ENCODE measurements at regions not wholly inside any gene's neighbourhood (a gene's known extent, or its start where the extent isn't known, plus 50 kb on each side); places are given as distances from the start of the nearest gene placed in this dataset.

DNA sequence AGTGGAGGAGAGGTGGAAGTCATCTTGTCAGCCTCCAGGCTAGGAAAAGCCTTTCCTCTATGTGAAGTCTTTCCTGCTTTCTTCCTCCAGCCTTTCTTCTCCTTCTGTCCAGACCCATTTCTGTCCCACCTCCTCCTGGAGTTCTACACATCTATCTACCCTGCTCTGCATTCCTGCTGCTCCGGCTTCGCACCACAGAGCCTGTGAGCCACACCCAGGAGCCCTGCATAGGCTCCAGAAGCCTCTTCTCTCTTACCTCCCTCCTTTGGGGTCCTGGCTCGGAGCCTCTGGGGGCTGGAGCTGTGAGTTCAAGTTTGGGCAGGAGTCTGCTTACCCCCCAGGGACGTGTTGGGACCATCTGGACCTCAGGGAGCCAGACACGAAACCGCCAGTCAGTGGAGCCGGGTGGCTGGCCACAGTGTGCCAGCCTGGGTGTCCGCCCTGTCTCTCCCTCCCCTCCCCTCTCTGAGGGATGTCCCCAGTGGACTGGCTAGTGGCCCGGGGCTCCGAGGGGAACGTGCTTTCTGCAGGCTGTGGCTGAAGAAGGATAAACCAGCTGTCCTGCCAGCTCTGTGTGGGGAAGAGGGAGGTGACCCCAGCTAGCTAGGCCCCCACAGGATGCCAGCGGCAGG, 99.2 kb downstream of the VEGFA start:
- no peak for DNase-seq (ENCODE audit: low read depth)

DNA sequence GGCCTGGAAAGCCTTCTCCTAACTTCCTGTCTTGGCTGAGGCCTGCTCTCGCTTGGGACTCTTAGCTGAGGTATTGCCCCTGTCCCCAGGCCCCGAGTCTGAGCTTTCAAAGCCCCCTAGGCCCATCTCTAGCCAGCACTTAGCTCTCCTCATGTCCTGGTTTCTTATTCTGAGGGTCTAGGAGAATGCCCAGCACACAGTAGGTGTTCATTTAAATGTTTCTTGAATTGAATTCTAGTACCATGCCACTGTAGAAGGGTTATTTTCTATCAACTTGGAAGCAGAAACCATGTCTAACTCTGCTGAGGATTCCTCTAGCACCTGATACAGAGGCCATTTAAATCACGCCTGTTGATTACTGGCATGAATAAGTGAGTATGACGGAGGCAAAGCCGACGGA, 98.5 kb downstream of the VEGFA start:
- no peak for DNase-seq (ENCODE audit: low read depth)

DNA sequence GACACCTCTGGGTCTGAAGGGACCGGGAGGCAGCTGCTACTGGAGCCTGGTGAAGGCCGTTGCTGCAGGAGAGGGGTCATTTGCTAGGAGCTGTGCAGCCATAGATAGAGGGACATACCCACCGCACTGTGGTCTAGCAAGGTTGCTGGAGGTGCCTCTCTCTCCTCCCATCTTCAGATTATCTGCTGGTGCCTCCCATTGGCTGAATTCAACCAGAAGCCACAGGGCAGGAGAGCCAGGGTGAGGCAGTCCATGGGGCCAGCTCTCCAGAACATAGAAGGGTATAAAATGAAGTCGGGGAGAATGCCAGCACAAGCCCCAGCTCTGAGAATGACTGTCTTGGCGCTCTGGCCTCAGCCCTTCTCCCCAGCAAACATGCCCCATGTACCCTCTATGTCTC, 98.0 kb downstream of the VEGFA start:
- DNase-seq (ENCODE audit: low read depth), result no peak

DNA sequence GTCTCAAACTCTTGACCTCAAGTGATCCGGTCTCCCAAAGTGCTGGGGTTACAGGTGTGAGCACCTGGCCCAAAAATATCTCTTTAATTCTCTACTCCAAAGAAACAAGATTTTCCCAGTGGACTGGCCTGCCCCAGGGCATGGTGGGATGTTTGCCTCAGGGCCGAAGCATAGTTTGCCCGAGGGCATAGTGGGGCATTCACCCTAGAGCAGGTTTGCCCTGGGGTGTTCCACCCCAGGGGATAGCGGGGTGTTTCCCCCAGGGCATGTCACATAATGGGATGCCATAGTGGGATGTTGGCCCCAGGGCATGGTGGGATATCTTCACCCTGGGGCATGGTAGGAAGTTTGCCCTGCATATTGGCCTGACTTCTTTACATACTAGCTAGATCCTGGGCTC, 97.2 kb downstream of the VEGFA start:
- no peak for DNase-seq (ENCODE audit: low read depth)

DNA sequence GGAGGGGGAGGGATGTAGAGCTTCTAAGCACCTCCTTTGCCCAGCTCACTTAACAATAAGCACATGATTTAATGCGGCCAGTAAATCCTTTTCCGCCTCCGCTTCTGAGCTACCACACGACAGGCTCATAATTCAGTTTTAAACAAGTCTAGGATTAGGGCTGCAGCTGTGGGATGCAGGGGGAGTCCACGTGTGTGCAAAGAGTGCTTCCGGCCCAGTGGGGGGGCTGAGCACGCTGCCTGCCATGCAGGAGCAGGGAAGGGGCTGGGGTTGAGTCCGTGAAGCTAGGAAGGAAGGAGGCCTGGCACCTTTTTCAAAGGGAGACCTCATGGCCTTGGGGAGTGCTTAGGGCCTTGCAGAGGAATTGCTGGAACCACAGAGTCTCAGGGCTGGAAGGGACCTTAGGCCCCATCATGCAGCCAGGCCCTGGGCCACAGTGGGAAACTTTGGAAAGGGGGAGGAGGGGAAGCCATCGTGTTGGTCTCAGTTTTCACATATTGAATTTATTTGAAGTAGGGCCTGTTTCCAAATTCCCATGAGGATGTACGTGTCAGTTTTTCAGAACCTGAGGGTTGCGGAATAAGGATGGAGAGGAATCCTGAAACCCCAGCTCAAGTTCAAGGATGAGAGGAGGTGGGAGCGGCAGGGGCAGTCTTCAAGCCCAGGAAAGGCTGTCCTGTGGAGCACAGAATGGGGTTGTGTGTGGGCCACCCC, 96.1 kb downstream of the VEGFA start:
- no peak for DNase-seq (ENCODE audit: low read depth)

DNA sequence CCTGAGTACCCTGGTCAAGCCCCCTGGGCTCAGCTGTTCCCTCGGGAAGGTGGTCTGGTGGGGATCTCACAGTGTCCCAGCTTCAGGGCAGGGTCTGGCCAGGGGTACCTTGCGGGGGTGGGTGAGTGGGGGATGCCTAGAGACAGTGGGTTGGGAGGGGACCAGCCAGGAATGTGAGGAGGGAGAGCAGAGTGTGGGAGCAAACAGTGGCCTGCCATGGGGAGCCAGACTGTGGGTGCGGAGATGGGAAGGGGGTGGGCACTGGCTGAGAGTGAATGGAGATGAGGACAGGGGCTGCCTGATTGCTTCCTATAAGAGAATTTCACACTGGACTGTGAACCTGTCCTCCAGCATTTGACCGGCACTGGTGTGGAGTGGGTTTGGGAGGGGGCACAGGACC, 95.1 kb downstream of the VEGFA start:
- no peak for DNase-seq (ENCODE audit: low read depth)

DNA sequence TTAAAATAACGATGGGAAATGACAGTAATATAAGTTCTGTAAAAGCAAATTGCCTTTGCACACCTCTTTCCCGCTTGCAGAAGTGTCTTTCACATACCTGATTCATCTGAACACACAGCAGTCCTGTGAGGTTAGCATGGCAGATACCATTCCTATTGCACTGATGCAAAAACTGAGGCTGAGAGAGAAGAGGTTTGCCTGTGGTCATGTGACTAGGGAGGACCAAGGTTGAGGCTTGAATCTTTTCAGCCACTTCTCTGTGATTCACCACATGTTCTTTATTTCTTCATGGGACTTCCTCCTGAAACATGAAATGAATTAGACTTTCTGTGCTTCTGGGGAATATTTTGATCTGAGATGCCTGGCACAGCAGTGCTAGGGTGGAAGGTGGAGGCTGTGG, 92.9 kb downstream of the VEGFA start:
- DNase-seq (ENCODE audit: low read depth), result no peak

DNA sequence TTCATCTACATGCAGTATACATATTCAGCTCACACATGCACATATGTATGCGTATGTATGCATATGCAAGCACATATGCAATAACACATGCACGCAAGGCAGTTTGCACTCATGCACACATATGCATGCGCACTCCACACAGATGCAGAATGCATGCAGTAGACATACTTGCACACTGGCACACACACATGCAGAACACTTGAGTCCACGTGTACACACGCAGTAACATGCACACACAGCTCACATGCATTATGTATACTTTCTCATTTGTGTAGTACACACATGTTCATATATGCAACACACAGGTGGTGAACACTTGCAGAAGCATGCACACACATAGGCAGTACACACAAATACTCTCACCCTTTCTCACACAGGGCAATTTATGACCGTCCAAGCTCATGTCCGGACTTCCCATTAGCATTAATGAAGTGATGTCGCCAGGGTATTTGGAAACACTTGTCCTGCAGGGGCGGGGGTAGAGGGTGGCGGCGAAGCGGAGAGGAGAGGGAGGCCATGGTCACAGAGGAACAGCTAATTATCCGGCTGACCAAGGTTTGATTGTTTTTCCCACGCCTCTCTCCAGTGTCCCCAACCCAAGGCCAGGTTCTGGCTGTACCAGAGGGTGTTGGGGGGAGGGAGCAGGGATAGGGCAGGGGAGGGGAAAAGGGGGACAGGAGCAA, 91.3 kb downstream of the VEGFA start:
- DNase-seq (ENCODE audit: low read depth), result no peak

DNA sequence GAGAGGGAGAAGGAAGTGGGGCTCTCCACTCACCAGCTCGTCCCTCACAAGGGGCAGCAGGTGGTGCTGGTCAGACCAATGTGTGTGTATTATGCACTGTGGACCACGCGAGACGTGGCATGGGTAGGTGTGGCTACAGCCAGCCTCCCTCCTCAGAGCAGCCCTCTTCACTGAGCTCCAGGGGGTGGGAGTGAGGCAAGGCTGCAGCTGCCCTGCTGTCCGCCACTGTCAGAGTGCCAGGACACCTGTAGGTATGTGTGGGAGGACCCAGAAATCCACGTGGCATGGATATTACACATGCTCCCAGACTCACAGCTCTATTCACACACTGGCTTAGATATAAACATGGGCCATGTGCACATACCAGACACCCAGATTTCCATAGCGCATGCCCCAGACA, 90.3 kb downstream of the VEGFA start:
- no peak for DNase-seq (ENCODE audit: low read depth)

DNA sequence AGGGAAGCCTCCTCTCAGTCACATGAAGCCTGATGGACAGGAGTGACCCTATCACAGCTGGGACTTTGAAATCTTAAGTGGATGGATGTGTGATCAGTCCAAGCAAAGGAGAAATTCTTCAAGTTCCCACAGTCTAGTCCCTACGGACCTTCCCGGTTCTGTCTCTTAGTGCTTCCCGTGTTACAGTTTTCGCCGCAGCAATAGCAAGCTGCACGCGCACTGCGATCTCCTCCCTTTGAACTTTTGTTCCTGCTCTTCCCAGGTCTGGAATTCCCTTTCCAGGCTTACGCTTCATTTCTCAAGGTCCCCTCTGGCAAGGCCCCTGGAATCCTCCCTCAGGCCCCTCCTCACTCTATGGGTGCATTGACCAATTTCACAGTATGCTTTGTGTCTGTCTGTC, 89.2 kb downstream of the VEGFA start:
- no peak for DNase-seq (ENCODE audit: low read depth)

DNA sequence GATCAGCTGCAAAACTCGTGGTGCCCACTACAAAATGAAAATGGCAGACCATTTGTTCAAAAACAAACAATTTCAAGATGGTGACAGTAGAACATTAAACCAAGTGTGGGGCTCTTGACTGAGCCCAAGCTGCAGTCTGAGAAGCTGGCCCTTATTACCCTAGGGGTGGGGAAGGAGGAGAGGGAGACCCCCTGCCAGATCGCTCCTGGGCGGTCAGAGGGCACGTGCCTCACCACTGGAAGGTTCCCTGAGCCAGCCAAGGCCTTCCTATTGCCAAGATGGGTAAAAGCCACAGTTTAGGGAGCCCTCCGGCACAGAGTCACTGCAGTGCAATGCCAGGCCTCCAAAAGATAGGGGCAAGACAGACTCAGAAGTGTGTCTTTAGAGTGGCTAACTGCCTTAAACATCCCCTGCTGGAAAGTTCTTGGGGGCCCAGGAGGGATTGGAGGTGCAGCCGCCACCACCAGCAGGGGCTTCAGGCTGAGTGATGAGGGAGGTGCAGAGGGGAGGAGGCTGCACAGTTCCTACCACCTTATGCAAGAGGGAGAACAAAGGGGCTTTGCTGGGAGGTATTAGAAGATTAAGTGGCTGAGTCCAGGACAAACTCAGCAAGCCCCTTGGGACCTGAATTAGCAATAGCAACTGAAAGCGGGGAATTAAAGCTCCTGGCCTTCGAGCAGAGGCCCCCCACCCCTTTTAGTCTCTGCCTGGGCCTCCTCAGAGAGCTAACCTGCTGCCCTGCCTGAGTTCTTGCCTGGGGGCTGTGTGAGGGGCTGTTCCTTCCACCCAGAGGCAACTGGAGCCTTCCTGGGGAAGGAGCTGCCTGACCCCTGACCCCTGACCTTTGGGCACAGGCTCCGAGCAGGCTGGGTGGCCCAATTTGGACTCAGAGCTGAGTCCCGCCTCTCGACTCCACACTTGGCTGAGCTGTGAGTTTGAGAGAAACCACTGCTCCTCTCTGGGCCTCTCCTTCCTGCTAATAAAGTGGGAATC, 88.4 kb downstream of the VEGFA start:
- no peak for DNase-seq (ENCODE audit: low read depth)

DNA sequence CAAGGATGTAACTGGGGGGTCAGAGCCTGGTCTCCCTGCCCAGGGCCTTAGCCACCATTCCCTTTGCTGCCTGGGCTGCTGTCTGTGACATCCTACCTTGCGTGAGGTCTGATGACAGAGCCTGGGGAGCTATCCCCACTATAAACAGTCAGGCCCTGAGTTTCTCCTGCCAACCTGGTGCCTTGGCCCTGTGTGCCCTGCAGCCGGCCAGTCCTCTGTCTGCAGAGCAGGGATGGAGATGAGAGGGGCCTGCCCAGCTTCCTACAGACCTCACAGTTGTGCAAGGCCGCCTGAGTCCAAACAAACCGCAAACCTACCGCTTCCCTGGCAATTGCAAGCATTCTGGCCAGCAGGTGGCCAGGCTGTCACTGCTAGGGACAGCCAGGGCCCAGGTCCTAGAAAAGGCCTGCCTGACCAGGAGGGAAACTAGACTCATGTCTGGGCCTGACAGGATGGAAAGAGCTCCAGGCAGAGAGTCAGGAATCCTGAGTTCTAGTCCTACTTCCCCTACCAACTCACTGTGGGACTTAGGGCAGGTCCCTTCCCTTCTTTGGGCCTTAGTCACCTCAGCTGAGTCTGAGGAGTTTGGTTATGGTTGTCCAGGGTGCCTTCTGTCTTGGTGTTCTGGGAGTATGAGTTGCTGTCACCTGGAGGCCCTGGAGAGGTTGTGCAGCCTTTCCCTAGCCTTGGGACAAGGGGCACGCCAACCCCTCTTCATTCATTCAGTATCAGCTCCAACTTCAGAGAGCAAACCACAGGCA, 86.2 kb downstream of the VEGFA start:
- DNase-seq (ENCODE audit: low read depth), result no peak

DNA sequence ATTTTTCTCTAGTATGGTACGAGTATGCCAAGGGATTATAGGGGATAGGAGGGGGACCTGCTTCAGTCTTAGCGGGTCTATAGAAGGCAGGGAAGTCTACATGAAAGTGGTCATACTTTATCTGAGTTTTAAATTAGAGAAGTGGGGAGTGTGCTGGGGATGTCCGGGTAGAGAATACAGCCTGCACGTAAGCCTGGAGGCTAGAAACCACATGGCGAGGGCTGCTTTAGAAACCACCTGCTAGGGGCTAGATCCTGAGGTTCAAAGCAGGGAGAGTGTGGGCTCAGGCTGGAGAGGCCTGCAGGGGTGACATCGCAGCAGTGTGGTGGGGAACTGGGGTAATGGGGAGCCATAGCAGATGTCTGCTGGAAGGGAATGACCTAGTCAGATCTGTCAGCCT, 85.2 kb downstream of the VEGFA start:
- DNase-seq (ENCODE audit: low read depth), result no peak

DNA sequence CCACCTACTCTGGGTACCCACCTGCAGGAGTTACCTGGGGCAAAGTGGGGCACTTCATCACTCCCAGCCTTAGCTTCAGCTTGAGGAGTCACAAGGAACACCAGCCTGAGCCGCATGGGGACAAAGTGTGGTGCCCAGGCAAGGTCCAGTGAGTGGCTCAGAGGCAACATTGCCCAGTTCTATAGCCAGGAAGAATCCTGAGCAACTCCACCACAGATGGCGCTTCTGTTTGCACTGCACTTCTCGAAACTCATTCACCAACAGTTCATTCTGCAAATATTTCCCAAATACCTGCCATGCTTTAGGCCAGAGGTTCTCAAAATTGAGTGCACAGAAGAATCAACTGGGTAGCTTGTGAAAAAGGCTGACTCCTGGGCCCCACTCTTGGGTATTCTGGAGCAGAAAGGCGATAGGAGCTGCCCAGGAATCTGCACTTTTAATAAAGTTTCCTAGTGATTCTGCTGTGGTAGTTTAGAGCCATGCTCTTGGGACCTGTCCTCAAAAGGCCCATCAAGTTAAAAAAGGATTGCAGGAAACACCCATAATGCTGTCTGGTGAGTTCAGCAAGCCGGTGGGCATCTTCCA, 83.1 kb downstream of the VEGFA start:
- no peak for DNase-seq (ENCODE audit: low read depth)

DNA sequence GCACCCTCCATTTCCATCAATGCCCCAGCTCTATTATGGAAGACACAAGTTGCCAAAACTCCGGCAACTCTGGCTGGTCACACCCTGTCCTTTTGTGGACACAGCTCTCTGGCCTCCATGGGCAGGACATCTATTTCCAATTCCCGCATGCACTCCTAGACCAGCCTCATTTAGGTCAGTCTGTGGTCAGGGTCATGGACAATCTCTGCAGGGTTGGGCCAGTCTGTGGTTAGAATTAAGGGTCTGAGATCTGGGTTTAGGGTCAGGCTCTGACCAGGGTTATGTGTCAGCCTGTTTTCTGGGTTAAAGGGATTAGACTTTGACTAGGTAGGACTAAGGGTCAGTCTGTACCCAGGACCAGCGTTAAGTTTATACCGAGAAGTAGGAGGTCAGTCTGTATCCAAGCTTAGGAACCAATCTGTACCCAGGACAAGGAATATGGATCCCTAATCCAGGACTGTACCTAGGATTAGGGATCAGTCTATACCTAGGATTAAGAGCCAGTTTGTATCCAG, 82.4 kb downstream of the VEGFA start:
- DNase-seq (ENCODE audit: low read depth), result no peak

DNA sequence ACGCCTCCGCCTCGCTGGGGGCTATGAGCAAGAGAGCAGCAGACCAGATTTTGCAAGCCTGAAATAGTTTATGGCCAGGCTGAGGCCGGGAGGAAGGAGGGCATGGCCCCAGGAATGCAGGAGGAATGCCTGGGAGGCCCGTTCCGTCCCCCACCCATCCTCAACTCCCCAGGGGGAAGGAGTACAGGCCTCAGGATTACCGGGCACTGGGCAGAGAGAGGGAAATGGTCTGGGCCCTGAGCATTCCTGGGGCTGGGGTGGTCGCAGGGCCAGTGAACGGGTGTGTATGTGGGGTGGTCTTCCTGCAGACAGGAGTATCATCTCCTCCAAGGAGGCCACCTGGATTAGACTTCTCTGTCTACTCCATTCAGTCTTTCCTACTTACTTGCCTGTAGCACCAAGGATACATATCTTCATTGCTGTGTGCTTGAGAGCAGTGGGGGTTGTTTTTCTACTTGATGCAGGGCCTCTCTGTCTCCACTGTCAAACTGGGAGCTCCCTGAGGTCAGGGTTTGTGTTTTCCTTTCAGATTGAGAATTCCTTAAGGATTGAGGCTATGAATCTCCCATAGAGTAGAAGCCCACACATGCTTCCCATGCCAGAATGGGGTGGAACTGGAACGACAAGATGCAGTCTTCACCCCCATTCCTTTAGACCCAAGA, 81.3 kb downstream of the VEGFA start:
- DNase-seq (ENCODE audit: low read depth), result peak; percentile 81

DNA sequence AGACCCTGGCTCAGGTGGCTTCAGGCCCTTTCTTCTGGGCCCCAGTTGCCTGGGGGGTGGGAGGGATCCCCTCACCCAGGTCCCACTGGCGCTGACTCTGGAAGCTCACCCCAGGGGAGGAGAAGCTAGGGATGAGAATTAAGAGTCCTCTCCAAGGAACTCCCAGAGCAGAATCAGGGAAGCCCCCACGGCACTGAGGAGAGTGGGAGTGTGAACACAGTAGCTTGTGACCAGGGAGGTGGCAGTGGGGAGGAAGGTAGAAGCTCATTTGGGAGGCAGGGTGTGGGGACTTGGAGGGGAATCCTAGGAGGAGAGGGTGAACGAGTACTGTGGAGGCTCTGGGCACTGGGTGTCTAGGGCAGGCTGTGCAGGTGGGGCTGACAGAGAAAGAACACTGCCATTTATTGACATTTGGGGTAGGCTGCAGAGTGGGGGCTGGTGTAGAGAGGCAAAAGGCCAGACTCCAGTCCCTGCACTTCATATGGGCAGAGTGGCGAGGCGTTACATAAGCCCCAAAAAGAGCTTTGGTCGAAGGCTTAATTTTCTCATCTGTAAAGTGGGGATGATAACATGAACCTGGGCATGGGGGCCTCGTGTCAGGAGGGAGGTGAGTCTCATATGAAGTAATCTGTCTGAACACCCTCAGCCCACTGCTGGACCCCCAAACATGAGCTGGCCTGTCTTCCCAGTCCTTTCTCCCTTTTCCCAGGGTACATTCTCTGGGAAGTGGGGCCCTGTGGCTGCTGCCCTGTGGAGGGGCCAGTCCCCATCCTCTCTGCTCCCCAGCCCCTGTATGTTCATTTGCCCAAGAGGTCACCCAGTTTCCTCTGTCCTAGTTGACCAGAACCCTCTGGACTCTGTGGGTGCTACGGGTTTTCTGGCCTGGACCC, 80.5 kb downstream of the VEGFA start:
- DNase-seq (ENCODE audit: low read depth), result no peak

DNA sequence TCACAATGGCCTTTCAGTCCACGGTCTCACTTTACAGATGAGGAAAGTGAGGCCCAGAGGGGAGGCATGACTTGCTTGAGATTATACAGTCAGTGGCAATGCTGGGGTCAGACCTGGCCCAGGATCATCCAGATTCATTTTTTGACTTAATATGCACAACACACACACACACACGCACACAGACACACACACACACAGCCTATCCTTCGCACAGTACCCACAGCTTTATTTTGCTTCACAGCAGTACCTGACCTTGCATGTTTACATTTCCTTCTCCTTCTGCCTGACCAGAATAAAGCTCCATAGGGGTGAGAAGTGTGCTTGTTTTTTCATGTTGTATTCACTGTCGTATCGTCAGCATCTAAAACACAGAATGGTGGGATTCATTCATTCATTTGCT, 79.8 kb downstream of the VEGFA start:
- no peak for DNase-seq (ENCODE audit: low read depth)

DNA sequence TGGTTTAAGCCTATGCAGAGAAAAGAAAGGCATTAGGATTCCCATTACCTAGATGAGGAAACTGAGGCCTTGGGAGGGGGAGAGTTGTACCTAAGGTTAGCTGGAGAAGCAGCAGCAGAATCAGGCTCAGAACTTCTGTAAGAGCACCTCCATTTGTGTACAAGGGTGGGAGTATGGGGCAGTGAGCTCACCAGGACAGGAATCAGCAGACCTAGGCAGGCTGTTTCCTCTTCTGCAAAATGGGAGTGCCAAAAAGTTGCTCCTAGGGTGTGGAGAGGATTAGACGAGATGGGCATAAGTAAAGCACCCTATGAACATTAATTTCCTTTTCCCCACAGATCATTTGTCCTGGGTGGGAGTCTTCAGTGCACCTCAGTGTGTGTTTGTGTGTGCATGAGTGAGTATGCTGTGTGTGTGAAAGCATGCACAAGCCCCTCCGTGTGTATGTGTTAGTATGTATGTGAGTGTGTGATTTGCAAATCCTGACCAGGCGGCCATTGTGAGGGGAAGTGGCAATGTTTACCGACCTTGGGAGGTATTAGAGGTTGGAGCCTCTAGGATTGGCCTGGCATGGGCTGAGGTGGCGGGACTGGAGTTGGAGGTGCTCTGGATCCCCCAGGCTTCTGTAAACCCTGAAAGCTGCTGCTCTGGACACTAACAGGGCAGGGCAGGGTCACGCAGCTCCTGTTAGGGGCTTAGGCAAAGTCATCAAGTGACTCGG, 78.8 kb downstream of the VEGFA start:
- no peak for DNase-seq (ENCODE audit: low read depth)

All from GM04503 (cell line).